Mucosa of descending colon (tissue), 3 donors: ENCODE measurements at regions not wholly inside any gene's neighbourhood (a gene's known extent, or its start where the extent isn't known, plus 50 kb on each side); places are given as distances from the start of the nearest gene placed in this dataset.

Source experiments
- ATAC-seq: fragments of 200-7000 bp; cut with Tn5 transposase; one replicate; pipeline ENCODE4 v1.9.1; 2020; ENCODE audit warnings: mild to moderate bottlenecking, moderate library complexity
- DNase-seq, 3 donors: peaks; one replicate each; pipeline ENCODE4 v3.0.0-alpha.2; 2020
- H3K36me3 ChIP-seq: fragments of 200-600 bp; one replicate; pipeline ENCODE4 v1.8.0; 2021; ENCODE audit warnings: low read depth, mild to moderate bottlenecking
- H3K4me1 ChIP-seq: fragments of 200-600 bp; one replicate; pipeline ENCODE4 v1.8.0; 2021; ENCODE audit warnings: low read depth, mild to moderate bottlenecking
- H3K4me3 ChIP-seq: fragments of 200-600 bp; one replicate; pipeline ENCODE4 v1.8.0; 2021; ENCODE audit warnings: mild to moderate bottlenecking
- H3K9me3 ChIP-seq: fragments of 200-600 bp; one replicate; pipeline ENCODE4 v1.8.0; 2021; ENCODE audit warnings: mild to moderate bottlenecking
- intact Hi-C, 2 donors: fragments of 100-400 bp; cut with DNase I in 1 of 2; cut with micrococcal nuclease in 1 of 2; formaldehyde crosslinking; loops; one replicate each; pipeline versions ENCODE4 v1.11.0 to v1.11.1; 2022; cut with DNase I, micrococcal nuclease
- TF ChIP-seq, protein P1 (sequence below): fragments of 200-600 bp; IDR thresholded peaks from one replicate; pipeline ENCODE4 v1.8.0; 2022; ENCODE audit warnings: antibody characterized with exemption, mild to moderate bottlenecking
- donor health status: DM: no; HTN: no; CAD: no; lungs with moderate emphysema.
- donor health status: DM: no; HTN: no; CAD: no.
- donor health status: DM: no; HTN: yes; CAD: no.

DNA sequence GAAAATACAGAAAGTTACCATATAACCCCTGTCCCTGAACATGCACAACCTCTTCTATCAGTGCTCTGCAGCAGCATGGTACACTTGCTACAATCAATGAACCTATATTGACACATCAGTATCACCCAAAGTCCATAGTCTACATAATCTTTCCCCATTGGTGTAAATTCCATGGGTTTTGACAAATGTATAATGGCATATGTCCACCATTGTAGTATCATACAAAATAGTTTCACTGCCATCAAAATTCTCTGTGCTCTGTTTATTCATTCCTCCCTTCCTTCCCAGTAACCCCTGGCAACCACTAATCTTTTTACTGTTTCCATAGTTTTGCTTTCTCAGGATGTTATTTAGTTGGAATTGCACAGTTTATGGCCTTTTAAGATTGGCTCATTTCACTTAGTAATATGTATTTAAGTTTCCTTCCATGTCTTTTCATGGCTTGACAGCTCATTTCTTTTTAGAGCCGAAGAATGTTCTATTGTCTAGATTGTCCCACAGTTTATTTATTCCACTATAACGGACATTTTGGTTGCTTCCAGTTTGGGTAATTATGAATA is 1707.0 kb downstream of the EFNA5 start:
- no peaks in the 10 kb centered on the region for H3K9me3 ChIP-seq
- no peaks in the 10 kb centered on the region for H3K36me3 ChIP-seq
- no peaks in the 10 kb centered on the region for H3K4me1 ChIP-seq
- no peak overlapping the region for H3K4me3 ChIP-seq
- TF ChIP-seq, protein P1, sequence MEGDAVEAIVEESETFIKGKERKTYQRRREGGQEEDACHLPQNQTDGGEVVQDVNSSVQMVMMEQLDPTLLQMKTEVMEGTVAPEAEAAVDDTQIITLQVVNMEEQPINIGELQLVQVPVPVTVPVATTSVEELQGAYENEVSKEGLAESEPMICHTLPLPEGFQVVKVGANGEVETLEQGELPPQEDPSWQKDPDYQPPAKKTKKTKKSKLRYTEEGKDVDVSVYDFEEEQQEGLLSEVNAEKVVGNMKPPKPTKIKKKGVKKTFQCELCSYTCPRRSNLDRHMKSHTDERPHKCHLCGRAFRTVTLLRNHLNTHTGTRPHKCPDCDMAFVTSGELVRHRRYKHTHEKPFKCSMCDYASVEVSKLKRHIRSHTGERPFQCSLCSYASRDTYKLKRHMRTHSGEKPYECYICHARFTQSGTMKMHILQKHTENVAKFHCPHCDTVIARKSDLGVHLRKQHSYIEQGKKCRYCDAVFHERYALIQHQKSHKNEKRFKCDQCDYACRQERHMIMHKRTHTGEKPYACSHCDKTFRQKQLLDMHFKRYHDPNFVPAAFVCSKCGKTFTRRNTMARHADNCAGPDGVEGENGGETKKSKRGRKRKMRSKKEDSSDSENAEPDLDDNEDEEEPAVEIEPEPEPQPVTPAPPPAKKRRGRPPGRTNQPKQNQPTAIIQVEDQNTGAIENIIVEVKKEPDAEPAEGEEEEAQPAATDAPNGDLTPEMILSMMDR = no peak
- ATAC-seq (no peak), DNase-seq (no peak)
- intact Hi-C loops = no loop called here

DNA sequence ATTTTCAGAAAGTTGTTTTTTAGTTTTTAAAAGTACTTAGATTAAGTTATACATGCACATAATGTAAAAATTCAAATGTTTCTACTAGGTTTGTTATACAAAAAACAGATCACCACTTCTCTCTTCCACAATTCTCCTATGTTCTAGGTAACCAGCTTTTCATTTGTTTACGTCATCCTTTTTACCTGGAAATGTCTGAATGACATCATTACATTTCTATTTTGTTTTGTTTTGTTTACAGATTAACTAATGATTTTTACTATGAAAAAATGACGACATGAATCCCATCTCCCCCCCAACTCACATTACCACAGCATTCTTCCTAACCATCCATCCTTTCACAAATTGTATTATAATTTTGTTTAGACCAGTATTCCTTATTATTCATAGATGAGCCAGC is 1709.2 kb downstream of the EFNA5 start:
- ATAC-seq (no peak), DNase-seq (no peak)
- H3K4me3 ChIP-seq = no peak overlapping the region
- no peaks in the 10 kb centered on the region for H3K9me3 ChIP-seq
- intact Hi-C loops = no loop called here
- TF ChIP-seq, protein P1 = no peak
- no peaks in the 10 kb centered on the region for H3K36me3 ChIP-seq
- H3K4me1 ChIP-seq = no peaks in the 10 kb centered on the region

DNA sequence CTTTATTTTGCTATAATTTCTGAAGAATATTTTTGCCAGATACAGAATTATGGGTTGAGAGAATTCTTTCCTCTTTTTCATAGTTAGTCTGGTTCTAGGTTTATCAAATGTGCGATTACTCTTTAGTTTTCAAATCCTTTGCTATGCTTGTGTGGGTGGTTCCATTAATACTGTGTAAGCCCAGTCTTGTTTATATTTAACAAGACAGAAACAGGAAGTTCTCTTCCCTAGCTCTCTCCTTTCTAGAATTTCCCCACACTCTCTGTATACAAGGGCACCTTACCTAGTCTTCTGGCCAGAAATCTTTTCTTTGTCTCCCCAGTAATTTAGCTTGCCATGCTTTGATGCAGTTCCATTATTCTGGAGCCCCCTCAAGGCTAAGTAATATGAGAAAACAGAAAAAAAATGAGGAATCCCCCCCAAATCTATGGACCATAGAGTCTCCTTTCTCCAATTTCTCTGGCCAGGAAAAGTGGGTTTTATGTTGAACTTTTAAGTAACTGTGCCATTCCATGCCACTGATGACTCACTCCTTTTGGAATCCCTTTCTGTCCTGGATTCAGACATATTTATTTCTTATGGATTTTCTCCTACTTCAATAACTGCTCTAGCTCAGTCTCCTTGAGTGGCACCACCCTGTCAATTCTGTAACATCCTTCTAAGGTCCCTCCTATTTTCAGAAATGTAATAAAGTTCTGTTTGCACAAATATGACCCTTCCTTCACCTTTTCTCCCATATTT is 1714.1 kb downstream of the EFNA5 start:
- H3K9me3 ChIP-seq = no peaks in the 10 kb centered on the region

DNA sequence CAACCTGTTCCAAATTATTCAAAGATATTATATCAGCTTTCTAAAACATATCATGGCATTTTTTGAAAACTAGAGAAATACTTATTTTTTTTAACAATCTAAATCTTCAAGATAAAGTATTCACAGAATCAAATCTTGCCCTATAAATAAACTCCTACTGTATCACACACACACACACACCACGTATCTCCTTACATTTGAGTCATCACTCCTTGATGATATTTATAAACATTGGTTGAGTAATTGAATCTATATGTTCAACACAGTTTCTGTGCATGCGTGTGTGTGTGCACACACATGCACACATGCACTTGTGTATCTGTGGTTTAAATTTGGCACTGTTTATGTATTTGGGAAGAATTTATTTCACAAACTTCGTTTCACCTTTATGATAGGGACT is 1716.4 kb downstream of the EFNA5 start:
- intact Hi-C loops = no loop called here
- ATAC-seq (no peak), DNase-seq (no peak)
- H3K4me1 ChIP-seq = no peaks in the 10 kb centered on the region
- H3K4me3 ChIP-seq = no peak overlapping the region
- H3K36me3 ChIP-seq = no peaks in the 10 kb centered on the region
- no peaks in the 10 kb centered on the region for H3K9me3 ChIP-seq
- TF ChIP-seq, protein P1 = no peak

More for the DNA sequence above, 1714.1 kb downstream of the EFNA5 start:
- Histone ChIP-seq H3K4me3 (no peak overlapping the region), H3K36me3 (no peaks in the 10 kb centered on the region), H3K4me1 (no peaks in the 10 kb centered on the region)
- no peak for DNase-seq
- intact Hi-C loops = no loop called here
- ATAC-seq = no peak
- TF ChIP-seq, protein P1 = no peak

DNA sequence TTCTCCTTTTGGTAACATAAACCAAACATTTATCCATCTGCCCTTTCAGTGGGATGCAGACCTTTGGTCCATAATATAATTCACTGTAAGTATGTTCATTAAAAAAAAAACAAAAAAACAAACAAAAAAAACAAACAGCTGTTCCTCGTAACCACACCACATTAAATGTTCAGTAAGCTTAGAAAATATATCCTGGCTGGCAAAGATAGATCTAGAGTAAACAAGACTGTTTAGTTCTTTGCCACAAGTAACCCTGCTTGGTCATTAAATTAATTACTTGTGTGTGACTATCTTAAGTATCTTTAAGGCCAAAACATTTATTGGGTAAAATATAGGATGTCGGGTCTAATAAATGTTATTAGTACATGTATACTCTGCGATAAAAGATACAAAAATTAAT is 1717.1 kb downstream of the EFNA5 start:
- DNase-seq (no peak), ATAC-seq (no peak)
- Histone ChIP-seq H3K4me3 (no peak overlapping the region), H3K9me3 (no peaks in the 10 kb centered on the region), H3K4me1 (no peaks in the 10 kb centered on the region), H3K36me3 (no peaks in the 10 kb centered on the region)
- intact Hi-C loops = no loop called here
- TF ChIP-seq, protein P1 = no peak
